Renal pelvis (tissue), 1 donor: ENCODE measurements at regions not wholly inside any gene's neighbourhood (a gene's known extent, or its start where the extent isn't known, plus 50 kb on each side); places are given as distances from the start of the nearest gene placed in this dataset.
"Not testable (repeated sequence)": the region's sequence is repeated elsewhere in the genome, so short reads cannot be mapped to it uniquely, and the experiment has no call there.

Experiments used
- DNase-seq: peaks from one replicate; pipeline ENCODE4 v3.0.0-alpha.2; 2013

DNA sequence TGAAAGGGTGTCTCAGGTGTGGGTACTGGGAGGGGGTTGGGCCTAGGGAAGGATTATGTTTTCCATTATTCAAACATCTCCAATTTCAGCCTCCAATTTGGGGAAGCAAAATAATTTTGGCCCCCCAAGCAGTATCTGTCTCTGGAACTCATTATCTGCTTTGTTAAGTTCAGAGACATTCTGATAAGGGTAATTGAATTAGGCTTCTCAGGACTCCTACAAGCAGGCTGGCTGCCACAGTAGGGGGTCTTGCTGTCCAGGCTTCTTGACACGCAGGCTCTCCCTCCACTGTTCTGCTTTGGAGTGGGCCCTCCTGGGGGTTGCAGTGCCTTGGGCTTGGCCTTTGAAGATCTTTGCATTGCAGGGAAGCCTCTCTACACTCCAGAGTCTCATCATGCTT, 108.1 kb upstream of the SIX2 start:
- DNase-seq = no peak

DNA sequence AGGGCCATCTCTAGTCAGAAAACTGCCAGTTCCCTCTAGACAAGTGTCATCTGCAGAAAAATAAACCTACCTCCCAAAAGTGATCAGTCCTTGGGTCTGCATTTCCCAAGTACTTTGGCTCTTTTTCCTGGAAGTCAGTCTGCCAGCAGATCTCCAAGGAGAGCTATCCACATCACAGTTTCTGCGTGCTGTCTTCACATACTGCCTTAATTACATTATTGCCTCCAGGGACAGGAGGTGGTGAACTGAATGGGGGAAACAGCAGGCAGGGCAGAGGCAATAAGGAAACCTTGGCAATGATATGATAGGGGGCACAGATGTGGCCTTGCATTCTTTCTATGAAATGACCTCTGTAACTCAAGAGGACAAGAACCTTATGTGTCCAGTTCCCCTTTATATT, 105.9 kb upstream of the SIX2 start:
- DNase-seq = no peak

DNA sequence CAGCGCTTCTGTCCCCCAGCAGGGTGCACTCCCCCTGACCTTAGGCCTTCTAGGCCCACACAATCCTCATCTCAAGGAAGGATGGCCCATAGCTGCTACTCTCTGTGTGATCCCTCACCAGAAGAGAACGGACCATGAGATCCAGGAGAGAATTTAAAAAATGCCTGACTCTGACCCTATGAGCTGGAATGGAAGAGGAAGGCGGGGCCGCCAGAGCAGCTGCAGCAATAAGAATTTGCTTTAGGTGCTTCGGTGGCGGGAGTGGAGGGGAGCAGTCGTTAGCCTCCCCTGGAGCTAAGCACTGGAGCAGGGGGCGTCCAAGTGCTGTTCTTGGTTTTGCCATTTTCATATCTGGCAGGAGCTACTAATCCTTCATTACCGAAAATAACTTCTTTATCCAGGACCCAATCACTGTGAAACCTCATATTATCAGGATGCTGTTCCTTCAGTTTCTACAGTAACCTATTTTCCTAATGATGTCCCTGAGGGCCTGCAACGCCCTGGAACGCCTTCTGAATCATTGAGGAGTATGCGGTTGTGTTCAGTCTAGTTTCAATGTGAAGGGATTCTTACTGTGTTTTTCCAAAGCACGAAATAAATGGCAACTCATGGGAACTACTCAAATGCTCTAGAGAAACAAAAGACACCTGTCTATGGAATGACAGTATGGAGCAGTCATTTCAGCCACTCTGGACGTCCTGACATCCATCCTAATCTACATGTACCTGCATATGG, 105.1 kb upstream of the SIX2 start:
- DNase-seq = no peak

- no peak for DNase-seq
Measured at GRCh38 chr2:45112750-45113149, 103.5 kb upstream of the SIX2 start.

GRCh38 chr2:45105050-45105582, 95.9 kb upstream of the SIX2 start:
- no peak for DNase-seq

DNA sequence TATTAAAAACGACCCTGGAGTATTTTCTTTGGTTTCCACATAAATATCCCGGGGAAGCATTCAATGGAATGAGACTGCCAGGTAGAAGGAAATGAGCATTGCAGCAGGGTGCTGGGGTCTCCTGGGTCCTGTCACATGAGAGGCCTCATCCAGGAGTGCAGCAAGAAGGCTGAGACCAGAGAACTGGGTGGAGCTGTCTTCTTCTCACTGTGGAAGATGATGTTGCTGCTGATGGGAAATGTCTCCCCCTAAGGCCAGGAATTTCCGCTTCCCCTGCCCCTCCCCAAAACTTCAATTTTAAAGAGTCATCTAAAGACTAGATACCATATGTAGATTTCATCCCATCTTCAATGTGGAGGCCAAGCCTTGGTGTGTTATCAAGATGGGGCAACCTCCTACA, 95.2 kb upstream of the SIX2 start:
- no peak for DNase-seq

DNA sequence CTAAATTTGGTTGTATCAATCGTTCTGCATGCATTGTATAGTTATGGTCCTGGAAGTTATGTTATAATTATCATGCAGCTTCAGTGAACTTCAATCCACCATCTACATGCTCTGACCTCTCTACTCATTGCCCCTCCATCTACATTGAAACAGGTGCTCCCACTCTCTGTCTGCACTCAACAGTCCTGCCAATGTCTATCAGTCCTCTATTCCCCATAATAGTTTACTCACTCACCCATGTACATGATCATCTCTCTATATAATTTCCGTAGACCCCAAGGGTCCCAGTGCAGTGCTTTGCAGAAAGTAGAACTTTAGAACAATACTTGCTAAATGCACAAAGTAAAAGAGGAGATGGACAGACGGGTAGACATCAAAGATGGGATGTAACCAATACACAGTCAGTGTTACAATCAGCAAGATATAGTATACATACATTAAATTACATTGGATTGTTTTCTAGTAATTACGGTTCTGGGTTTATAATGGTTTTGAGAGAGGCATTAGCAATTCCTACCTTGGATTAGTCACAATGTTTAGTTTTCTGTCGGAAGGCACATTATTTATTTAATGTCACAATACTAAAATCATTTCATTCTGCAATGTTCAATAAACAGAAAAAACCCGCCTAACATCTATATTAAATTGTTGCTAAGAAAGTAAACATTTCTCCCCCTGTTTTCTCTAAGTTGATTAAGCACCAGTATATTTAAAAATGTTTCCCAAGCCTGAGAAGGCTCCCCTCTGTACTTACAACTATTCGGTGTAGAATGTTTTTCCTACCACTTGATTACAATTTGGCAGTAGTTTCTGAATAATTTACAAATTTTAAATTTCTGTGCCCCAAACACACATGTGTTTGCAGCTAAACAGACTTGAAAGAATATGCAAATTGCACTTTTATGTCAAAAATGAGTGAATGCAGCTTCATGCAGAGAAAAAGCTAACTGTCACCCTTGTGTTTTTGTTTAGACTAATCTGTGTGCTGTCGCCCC, 94.4 kb upstream of the SIX2 start:
- DNase-seq = no peak

DNA sequence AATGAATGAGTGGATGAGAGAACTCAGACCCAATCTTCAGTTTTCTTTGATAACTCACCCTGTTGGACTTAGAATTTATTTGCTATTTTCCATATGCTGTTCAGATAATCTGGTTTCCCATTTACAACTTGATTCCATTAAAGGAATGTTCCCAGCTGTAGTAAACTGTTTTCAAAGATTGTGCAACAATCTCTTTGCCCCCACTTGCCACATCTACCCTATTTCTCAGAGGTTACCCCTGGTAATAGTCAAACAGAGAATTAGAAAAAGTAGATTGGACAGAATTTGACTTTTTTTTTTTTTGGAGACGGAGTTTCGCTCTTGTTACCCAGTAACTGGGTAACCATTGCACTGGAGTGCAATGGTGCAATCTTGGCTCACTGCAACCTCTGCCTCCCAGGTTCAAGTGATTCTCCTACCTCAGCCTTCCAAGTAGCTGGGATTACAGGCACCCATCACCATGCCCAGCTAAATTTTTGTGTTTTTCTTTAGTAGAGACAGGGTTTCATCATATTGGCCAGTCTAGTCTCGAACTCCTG, 93.4 kb upstream of the SIX2 start:
- DNase-seq = no peak

DNA sequence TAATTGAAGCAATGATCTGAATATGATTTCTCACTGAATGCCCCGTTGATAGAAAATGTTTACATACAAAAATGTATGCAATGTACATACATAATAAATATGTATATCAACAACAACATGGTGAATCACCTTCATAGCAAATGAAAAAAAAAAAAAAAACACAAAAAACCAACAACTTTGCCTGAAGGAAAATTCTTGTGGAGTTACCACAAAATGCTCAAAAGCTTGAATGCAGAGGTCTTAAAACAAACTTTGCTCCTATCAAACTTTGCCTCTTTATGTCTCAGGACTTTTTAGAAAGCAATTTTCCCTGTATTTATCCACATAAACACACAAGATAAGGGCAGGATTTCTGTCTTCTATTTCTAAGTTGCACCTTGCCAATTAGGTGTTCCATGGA, 92.9 kb upstream of the SIX2 start:
- DNase-seq = no peak

DNA sequence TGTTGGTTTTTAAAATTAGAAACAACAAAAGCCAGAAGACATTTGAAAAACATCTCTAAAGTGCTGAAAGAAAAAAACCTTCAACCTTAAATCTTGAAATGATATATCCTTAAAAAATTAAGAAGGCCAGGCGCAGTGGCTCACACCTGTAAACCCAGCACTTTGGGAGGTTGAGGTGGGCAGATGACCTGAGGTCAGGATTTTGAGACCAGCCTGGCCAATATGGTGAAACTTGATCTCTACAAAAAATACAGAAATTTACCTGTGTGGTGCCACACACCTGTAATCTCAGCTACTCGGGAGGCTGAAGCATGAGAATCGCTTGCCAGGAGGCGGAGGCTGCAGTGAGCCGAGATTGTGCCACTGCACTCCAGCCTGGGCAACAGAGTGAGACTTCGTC, 87.7 kb upstream of the SIX2 start:
- DNase-seq = no peak

- not testable (repeated sequence) for DNase-seq
Measured at GRCh38 chr2:45096038-45096437, 86.8 kb upstream of the SIX2 start.

DNA sequence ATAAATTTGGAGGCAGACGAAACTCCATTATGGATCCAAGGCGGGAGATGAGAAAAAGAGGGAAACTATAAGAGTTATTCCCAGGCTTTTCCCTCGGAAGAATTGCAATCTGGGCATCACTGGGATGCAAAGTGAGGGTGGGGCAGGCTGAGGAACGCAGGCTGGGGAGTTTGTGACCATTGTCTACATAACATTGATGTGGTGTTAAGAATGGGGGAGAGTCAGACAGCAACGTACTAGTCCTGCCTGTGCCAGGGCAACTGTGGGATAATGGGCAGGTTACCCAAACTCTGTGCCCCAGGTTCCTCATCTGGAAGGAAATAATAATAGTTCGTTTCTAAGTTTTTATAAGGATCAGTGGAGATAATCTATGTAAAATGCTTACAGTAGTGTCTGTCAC, 84.4 kb upstream of the SIX2 start:
- no peak for DNase-seq

DNA sequence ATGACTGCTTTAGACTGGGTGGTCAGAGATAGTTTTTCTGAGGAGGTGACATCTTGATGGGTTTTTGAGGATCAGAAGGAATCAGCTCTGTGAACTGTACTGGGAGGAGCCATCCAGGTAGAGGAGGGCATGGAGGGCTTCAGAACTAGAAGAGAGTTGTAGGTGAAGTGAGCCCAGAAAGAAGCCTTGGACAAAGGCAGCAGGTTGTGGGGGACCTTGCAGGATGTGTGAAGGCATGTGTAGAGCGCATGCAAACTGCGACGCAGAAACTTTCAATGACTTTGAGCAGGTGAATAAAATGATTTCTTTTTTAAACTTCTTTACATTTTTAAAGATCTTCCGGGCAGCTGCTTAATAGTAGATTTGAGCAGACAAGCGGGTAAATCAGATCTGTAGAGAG, 83.9 kb upstream of the SIX2 start:
- no peak for DNase-seq

GRCh38 chr2:45089554-45090261, 80.5 kb upstream of the SIX2 start:
- DNase-seq = no peak

DNA sequence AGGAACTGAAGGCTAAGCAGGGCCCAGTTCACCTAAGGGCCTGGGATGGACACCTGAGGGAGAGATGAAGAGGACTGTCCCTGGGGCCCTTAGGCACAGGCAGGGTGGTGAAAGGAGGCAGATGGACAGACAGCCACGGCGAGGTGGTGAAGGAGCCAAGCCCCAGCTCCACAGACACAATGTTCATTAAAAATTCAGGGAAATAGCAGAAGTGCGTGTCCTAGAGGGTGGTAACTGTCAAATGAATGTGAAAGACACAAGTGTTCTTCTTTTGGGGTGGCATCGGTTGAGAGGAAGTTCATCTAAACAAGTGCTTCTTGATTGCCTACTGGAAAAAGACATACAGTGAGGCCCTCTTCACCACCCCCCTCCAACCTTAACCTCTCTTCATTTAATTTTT, 76.2 kb upstream of the SIX2 start:
- DNase-seq = no peak

DNA sequence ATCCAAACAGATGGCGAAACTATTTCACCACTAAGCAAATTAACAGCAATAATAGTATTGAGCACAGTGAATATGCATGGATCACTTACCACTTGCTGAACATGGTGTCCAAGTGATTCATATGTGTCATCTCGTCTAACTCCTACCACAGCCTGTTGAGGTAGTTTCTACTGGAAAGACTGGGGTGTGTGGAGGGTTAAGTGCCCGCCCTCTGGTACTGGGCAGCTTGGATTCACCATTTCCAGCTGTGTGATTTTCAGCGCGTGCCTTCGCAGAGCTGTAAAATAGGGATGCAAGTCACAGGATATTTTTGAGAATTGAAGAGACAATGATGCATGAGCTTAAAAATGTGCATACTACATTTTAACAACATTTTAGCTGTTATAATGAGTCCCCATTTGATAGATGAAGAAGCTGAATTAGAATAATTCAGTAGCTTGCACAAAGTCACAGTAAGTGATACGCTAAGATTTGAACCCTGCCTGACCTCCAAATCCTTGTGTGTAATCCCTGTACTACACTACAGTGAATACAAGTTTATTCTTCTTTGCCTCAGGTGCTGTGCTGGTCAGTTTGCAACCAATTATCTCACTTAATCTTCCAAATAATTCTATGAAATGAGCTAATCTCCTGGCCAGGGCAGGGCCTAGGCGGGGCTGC, 75.2 kb upstream of the SIX2 start:
- no peak for DNase-seq

- DNase-seq = no peak
Measured at GRCh38 chr2:45083175-45083574, 73.9 kb upstream of the SIX2 start.

- DNase-seq = no peak
Measured at GRCh38 chr2:45074713-45075112, 65.5 kb upstream of the SIX2 start.

- no peak for DNase-seq
Measured at GRCh38 chr2:45072862-45073237, 63.6 kb upstream of the SIX2 start.

GRCh38 chr2:45072064-45072861, 63.0 kb upstream of the SIX2 start:
- no peak for DNase-seq
